DMS153 treated with DMSO at 0.1 percent for 48 hours (cell line): ENCODE measurements at regions not wholly inside any gene's neighbourhood (a gene's known extent, or its start where the extent isn't known, plus 50 kb on each side); places are given as distances from the start of the nearest gene placed in this dataset.
"Not testable (repeated sequence)": the region's sequence is repeated elsewhere in the genome, so short reads cannot be mapped to it uniquely, and the experiment has no call there.

Experiments used
- DNase-seq: peaks from one replicate; lab custom pipeline; 2025; ENCODE audit not compliant: unreplicated experiment; lab: John Stamatoyannopoulos, UW

DNA sequence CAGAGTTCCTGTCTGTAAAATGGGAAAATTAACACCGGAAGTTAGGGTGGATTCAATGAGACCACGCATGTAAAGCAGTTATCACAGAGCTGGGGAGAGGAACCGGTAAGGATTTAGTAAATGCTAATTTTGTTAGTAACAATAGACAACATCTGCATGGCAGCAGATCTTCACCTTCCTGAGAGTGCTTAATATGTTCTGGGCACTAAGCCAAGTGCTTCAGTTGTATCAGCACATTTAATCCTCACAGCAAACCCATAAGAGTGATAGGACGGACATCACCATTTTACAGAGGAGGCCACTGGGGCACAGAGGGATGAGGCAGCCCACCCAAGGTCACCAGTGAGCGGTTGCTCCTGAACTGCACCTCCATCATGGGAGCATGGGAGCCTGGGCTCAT, 189.4 kb downstream of the WNT5A start:
- no peak for DNase-seq

DNA sequence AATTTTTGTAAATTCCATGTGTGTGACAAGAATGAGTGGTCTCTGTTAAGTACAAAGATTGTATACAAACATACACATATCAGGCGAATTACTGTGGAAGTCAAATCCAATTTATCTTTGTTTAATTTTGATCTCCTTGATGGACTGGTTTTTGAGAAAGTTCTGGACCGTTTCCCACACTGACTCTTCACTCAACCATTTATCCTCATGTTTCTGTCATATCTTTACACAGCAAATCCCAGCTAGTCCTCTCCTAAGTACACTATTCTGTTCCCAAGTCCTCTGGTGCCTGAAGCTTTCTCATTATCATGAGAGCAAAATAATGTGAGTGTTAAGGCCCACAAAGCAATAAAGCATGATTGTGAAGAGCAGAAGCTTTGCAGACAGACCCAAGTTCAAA, 189.9 kb downstream of the WNT5A start:
- DNase-seq: no peak

DNA sequence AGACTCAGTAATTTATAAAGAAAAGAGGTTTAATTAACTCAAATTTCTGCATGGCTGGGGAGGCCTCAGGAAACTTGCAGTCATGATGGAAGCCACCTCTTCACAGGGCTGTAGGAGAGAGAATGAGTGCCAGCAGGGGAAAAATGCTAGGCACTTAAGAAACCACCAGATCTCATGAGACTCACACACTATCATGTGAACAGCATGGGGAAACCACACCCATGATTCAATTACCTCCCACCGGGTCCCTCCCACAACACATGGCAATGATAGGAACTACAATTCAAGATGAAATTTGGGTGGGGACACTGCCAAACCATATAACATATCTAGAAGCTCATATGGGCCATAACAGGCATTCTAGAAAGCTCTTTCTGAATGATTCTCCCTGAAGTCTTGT, 190.3 kb downstream of the WNT5A start:
- no peak for DNase-seq

DNA sequence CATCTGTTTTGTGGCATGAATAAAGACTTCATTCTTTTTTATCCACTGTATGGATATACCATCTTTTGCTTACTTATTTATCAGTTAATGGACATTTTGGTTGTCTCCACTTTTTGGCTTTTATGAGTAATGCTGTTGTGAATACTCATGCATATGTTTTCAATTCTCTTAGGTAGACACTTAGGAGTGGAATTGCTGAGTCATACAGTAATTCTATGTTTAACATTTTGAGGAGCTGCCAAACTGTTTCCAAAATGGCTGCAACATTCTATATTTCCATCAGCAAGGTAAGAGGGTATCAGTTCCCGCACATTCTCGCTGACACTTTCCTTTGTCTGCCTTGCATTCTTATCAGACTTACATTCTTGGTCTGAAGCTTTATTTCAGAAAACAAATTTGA, 191.1 kb downstream of the WNT5A start:
- no peak for DNase-seq

DNA sequence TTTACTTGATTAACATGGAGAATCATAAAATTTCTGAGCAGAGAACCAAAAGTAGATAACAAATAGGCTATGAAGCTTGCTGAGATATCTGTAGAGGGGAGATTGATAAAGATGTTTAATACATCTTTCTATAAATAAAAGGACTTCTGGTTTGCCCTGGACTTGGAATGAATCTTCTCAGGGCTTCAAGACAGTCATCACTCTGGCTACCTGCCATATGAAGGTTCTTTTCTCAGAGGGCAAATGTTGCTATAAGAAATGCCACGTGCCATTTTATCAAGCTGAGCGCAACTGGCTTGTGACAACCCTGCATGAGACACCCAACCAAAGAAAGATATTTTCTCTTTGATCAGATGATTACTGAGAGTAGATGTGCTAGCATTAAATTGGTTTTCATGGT, 192.5 kb downstream of the WNT5A start:
- no peak for DNase-seq

DNA sequence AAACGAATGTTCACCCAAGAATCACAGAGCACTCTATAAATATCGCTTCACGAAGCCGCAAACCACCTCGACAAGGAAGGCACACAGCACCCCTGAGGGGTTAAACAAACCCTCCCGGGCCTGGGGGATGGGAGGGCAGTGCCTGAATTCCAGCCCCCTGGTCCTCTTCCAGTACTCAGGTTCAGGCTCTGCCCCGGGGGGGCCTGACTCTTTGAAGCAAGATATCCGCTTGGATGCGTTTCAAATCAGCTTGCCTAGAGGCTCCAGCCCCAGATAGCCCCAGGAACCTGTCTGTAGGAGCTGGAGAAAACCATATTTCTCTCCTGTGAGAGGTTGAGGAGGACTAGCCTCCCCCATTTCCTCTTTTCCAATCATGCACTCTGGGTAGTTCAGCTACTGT, 194.7 kb downstream of the WNT5A start:
- no peak for DNase-seq

DNA sequence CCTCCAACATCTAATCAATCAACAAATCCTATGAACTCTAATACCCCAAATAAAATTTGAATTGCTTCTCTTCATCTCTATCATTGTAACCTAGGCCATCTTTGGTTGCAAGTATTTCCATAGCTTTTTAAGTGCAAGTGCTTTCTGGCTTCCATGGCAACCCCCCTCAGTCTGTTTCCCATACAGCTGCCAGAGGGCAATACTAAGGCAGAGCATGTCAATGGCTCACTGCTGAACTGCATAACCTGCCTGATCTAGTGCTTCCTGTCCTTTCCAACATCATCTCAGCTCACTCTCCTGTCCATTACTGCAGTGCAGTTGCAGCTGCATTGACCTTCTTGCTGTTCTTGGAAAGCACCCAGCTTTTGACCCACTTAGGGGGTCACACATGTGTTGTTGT, 198.4 kb downstream of the WNT5A start:
- no peak for DNase-seq

DNA sequence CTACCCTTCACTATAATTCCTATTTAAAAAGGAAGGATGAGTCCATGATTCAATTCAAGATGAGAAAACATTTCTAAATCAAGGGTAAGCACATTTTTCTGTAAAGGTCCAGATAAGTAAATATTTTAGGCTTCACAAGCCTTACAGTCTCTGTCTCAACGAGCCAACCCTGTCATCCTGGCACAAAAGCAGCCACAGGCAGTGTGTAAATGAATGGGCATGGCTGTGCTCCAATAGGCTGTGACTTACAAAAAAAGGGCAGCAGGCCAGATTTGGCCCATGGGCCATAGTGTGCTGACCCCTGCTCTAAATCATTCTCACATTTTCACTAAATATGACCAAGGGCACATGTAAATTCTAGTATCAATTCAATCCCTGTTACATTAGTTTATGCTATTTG, 200.4 kb downstream of the WNT5A start:
- no peak for DNase-seq

DNA sequence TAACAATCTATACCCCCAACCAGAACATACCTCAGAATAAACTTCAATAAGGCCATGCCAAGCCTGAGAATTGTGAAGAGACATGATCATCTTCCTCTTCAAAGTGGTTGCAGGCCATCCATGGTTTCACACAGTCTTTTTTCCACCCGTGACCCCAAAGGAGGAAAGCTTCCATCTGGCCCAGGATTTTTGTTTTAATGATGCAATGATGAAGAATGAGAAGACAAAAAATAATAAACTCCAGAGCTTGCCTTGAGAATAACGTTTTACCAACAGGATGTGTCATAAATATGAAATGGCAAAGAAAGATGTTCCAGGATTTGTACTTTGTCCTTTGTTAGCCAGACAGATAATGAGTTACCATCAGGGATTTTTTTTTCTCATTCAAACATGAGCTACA, 201.9 kb downstream of the WNT5A start:
- DNase-seq: no peak

DNA sequence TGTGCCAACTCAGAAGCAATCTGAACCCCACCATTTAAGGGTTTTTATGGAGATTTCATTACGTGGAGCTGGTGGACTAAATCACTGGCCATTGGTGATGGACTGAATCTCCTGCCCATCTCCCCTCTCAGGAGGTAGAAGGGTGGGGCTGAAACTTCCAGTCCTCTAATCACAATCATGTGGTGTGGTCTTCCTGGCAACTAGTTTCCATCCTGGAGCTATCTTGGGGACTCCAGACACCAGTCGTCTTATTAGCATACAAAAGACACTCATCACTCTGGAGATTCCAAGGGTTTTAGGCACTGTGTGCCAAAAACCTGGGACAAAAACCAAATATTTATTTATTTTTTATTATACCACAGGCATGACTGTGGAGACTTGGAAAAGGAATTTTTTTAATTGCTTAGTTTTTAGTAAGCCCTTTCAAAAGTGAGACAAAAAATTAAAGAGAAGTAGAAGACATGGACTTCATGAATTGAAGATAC, 203.6 kb downstream of the WNT5A start:
- DNase-seq: no peak

DNA sequence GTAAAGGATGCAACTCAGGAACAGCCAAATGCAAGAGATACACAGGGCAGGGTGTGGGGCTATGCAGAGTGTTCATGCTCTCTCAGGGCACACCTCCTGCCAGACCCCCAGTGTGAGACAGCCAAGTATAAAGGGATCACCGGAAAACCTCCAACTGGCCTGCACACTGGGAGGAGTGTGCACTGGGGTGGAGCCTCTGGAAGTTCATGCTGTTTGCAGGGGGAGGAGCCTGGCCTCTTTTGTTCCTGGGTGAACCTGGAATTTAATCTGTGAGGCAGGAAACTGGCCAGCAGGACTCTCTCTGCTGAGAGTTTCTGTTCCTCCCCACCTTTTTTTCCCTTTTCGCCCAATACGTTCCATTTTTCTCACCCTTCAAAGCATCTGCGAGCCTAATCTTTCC, 204.1 kb downstream of the WNT5A start:
- DNase-seq: no peak

DNA sequence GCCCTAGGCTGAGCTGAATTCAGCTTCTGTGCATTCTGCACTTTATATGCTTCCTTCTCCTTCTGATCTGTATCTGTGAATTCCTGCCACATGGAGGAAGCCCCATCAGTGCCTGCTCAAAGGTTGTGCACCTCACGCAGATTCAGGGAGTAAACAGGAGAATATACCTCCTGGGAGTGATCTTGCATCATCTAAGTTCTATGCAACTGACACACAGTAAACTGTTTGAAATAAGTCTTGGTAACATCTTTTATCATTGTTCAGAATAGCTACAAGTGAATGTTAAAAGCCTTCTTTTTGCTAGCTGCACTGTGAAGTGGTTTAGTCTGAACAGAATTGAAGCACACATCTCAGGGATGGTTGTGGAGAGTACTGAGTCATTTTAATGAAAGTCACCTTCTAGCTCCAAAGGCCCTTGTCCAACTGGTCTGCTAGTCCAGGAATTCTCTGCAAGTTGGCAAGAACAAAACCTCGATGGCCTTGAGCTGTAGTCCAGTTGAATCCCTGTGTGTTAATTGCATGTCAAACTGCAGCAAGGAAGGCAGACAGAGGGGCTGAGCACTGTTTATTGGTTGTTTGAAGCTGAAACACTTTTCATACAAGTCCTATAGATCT, 215.0 kb downstream of the WNT5A start:
- no peak for DNase-seq

DNA sequence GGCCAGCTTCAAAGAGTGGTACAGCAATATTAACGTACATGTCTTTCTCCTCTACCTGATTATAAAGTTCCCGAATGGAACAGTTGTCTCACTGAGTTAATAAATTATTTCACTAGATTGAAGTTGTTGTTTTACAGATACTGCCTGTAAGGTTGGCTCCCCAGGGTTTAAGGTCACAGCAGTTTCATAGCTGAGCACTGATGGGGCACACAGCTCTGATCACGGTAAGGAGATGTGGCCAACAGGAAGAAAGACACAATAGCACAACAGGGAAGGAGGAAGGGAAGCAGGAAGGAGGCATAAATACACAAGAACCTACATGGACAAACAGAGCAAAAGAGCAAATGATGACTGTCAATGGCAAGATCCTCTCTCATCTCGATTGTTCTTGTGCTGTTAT, 215.6 kb downstream of the WNT5A start:
- DNase-seq: no peak

DNA sequence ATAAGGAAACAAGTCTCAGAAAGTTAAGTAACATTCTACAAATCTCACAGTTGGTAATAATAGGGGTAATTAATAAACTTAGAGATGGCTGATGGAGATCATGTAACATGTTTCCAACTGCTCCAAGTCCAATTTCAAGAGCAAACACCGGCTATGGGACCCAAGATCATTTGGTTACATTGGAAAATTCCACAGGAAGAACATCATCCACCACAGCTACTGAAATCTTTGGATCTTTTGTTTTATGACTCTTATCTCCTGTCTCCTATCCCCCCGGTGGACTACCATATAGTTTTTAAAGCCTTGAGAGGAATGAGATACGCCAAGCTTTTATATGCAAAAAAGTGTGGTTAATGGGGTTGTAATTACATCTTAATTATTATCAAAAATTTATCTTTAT, 216.1 kb downstream of the WNT5A start:
- DNase-seq: no peak

DNA sequence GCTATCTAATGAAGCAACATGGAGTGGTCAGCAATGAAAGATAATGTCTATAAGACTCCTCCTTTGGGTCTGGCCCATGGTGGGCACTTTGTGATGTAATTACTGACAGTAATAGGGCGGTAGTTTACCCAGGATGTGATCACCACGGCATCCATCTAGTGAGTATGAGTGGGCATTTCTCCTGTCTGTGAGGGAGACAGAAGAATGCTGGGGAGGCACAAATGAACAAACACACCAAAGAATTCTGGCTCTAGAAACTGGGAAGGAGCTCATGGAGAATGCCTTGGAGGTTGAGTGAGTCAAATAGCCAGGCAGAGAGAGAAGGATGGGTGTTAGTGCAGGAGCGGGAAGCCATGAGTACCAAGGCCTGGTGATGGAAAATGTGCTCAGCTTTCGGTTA, 217.5 kb downstream of the WNT5A start:
- no peak for DNase-seq

DNA sequence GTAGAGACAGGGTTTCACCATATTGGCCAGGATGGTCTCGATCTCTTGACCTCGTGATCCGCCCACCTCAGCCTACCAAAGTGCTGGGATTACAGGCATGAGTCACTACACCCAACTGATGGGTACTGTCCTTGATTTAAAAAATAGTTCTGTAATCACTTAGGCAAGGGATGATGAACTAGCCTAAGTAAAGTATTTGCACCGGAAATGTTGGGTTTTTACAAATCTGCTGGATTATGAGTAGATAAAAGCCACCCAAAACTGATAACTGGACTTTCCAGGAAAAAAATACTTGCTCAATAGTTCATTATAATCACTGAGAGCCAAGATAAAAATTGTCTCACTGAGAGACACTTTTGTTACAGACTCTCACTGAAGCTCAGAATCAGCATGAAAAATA, 218.0 kb downstream of the WNT5A start:
- DNase-seq: no peak

DNA sequence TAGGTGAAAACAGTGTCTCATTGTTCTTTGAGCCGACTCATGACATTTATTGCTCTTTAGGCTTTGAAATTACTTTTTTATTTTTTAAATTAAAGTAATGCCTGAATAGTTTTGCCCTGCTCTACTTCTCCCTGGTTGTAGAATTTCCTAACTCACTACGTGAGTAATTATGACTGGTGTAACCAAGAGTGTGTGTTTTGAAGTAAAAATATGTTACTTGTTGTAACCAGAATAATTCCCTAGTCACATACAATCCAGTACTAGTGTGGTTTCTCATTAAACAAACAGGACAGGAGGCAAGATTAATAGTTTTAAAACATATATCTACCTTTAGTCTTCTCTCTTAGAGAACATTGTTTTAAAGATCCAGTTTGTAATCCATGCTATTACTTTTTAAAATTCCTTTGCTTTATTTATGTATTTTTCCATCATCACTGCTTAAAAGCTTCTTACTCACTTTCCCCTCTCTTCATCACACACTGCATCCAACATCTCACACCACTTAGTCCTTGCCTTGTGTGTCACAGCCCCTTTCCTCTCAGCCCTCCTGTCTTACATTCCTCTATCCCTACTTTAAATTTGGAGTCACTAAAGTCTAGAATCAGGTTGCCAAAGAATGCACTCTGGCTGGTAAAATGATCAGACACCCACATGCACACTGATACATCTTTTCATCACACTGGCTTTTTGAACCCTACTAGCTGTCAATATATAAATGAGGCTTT, 219.7 kb downstream of the WNT5A start:
- no peak for DNase-seq

DNA sequence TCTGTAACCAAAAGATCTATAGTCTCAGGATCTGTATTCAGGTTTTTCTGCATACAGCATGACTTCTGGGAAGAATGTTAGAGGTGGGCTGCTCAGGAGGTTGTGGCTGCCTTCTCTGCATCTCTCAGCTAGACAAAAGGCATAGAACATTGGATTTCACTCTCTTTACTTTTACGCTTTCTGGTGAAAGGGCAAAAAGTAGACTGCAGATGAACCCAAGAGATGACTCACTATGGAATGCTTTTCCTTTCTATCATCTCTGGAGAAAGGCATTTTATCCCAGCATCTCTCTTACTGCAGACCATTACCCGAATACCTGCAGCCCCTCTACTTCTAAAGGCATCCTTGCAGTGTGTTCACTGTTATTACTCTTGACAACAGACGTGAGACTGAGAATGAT, 222.2 kb downstream of the WNT5A start:
- no peak for DNase-seq

DNA sequence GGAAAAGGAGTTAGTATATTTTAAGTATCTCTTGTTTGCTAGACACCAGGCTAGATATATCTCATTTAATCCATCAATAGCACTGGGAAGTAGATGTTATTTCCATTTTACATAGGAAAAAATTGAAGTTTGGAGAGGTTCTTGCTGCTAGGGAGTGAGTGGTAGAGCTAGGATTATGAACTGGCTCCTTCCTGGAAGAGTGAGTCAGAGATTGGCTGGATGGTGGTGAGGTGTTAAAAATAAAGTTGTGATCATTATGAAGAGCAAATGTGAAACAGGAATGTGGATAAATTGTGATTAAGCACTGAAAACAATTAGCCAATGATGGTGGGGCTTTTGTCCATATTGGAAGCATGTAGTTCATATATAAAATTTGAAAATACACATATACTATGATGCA, 234.2 kb downstream of the WNT5A start:
- DNase-seq: no peak

DNA sequence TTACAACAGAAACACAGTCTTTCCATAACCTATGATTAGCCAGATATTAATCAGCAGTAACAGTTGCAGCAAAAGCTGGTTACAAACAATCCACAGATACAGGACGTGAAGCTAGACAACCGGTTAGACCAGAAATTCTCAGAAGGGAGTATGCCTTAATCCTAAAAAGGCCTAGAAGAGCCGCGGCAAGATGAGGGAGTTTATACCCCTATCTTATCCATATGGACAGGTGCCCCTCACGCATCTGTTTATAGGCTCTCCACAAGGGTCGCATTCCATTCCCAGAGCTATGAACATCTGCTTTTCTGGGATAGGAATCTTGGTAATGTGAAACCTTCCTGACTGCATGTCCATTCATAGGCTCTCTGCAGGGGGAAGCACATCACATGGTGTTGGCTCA, 237.9 kb downstream of the WNT5A start:
- DNase-seq: not testable (repeated sequence)

DNA sequence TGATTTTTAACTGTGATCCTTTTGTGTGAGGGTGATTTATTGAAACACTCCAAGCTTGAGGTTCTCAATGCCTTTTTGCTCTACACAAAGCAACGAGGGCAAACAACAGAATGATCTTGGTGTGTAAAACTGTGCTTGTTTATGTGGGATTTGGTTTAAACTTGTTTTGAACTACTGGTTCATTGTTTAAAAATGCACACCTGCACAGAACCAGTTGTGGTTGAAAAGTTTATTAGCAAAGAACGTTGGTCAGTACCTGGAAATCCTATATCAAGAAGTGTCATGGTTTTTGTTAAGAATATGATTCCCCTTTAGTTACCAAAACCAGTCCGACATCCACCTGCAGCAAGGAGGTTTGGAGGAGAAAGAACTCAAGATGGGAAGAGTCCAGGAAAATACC, 239.4 kb downstream of the WNT5A start:
- DNase-seq: no peak

DNA sequence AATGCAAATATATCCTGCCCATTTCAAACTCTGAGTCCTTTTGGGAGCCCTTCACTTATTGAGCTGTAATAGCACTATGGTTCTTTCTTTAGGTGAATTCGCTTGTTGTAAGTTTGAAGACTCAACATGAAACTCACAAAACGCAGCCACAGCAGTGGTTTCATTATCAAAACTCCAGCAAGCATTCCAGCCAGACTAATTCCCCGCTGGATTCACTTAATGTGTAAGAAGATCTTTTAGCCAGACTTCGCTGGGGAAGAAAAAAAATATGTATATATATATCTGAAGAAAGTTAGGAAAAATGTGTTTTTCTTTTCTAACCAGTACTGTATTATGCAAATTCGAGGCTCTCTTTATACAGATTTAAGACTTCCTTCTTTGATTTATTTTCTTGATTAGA, 241.1 kb downstream of the WNT5A start:
- DNase-seq: no peak

DNA sequence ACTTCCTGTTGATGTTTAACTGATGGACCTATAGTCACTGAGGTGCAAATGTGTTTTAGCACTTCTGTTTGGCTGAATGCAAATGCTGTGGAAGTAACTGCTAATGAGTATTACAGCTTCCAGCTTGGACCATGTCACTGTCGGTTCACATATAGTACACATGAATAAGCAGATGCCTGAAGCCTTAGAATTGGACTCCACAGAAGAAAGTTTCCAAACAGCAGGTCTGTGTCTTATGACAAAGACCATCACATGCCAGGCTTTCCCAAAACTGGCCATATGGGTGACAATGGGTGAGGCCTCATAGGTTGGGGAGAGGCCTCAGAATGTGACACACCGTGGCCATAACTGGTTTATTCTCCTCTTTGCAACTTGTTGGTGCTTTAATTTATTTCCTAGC, 241.8 kb downstream of the WNT5A start:
- DNase-seq: no peak
